C4-2B (cell line): ENCODE measurements at regions not wholly inside any gene's neighbourhood (a gene's known extent, or its start where the extent isn't known, plus 50 kb on each side); places are given as distances from the start of the nearest gene placed in this dataset.

Experiments
- H3K27ac ChIP-seq: fragments of 450-650 bp; 2 replicates; pipeline ENCODE4 v1.5.1; 2017
- CTCF ChIP-seq: fragments of 450-650 bp; conservative IDR thresholded peaks from 2 replicates; pipeline ENCODE4 v1.5.1; 2017; ENCODE audit warnings: mild to moderate bottlenecking
- ZFX ChIP-seq: fragments of 450-650 bp; IDR thresholded peaks from 2 replicates; pipeline ENCODE4 v1.6.1; 2017

- TF ChIP-seq ZFX: no peak
- TF ChIP-seq CTCF: no peak
- no peak overlapping the region for H3K27ac ChIP-seq
These were observed 189.9 kb downstream of the WNT5A start for GRCh38 chr3:55297245-55297644.

- no peak for TF ChIP-seq ZFX
- TF ChIP-seq CTCF: no peak
- no peak overlapping the region for H3K27ac ChIP-seq
These were observed 190.3 kb downstream of the WNT5A start for GRCh38 chr3:55296791-55297190.

- TF ChIP-seq ZFX (no peak), CTCF (no peak)
- H3K27ac ChIP-seq: no peak overlapping the region
These were observed 191.1 kb downstream of the WNT5A start for GRCh38 chr3:55296030-55296429.

GRCh38 chr3:55294557-55294956 lies 192.5 kb downstream of the WNT5A start:
- no peak overlapping the region for H3K27ac ChIP-seq
- TF ChIP-seq CTCF: no peak
- TF ChIP-seq ZFX: no peak

GRCh38 chr3:55292360-55292759 lies 194.7 kb downstream of the WNT5A start:
- no peak for TF ChIP-seq ZFX
- no peak for TF ChIP-seq CTCF
- no peak overlapping the region for H3K27ac ChIP-seq

- no peak overlapping the region for H3K27ac ChIP-seq
- TF ChIP-seq ZFX (no peak), CTCF (no peak)
These were observed 198.4 kb downstream of the WNT5A start for GRCh38 chr3:55288657-55289056.

GRCh38 chr3:55286693-55287092 lies 200.4 kb downstream of the WNT5A start:
- TF ChIP-seq ZFX (no peak), CTCF (no peak)
- H3K27ac ChIP-seq: no peak overlapping the region
